Stimulated activated CD8-positive, alpha-beta memory T cell treated with anti-CD3 and anti-CD28 coated beads, Interleukin-4, amount 100 ng/mL, for 1 hour (primary cell): ENCODE measurements at regions not wholly inside any gene's neighbourhood (a gene's known extent, or its start where the extent isn't known, plus 50 kb on each side); places are given as distances from the start of the nearest gene placed in this dataset.
"Not testable (repeated sequence)": the region's sequence is repeated elsewhere in the genome, so short reads cannot be mapped to it uniquely, and the experiment has no call there.

ENCODE experiments used
- DNase-seq, 2 donors: peaks; one replicate each; pipeline ENCODE4 v3.0.0-alpha.2; 2020; ENCODE audit warnings: low read depth in 2 of 2, low spot score in 1 of 2

GRCh38 chr12:14207905-14208551 is 157.5 kb upstream of the ATF7IP start:
- no peak for DNase-seq

DNA sequence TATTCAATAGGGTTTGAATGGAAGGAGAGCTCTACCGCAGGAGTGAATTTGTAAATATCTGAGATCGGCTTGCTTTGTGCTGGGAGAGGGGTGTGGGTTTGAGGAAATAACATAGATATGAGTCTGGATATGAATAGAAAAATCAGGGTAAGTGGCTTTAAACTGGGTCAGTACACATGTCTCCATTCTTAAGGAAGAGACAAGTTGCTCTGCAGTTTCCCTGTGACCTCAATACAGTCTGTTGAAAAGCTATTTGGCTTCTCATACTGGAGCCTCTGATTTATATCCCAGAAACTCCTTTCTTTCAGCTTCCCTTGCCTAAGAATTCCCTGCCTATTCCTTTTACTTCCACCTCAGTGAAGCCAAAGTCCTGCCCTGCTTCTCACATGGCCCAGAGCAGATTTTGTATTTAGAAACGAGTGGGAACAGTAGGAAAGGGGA is 153.5 kb upstream of the ATF7IP start:
- no peak for DNase-seq

DNA sequence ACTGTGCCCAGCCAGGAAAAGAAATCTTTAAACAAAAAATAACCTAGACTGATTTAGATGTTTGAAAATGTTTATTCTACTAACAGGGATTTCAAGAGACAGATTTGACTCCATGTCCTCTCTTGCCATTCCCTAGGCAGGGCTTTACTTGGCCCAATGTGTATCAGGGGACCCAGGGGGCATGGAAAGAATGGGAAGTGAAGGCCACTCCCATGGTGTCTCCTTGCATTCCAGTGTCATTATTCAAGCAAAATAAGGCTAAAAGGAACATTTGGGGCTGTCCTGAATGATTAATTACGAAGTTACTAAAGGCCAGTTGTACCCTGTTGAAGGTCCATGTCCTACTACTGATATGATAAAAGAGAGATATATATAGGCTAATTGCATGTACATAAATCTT is 151.9 kb upstream of the ATF7IP start:
- DNase-seq, result no peak

GRCh38 chr12:14214495-14214894 is 151.0 kb upstream of the ATF7IP start:
- DNase-seq, result no peak

DNA sequence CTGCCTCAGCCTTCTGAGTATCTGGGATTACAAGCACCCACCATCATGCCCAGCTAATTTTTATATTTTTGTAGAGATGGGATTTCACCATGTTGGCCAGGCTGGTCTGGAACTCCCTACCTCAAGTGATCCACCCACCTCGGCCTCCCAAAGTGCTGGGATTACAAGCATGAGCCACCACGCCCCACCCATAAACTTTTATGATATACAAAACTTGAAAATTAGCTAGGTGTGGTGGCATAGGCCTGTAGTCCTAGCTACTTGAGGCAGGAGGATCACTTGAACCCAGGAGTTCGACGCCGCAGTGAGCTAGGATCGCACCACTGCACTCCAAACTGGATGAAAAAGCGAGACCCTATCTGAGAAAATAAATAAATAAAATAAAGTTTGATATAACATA is 149.5 kb upstream of the ATF7IP start:
- DNase-seq, result not testable (repeated sequence)

- no peak for DNase-seq
Observed at GRCh38 chr12:14216405-14217294, 148.8 kb upstream of the ATF7IP start.

- no peak for DNase-seq
Observed at GRCh38 chr12:14219156-14219555, 146.3 kb upstream of the ATF7IP start.

DNA sequence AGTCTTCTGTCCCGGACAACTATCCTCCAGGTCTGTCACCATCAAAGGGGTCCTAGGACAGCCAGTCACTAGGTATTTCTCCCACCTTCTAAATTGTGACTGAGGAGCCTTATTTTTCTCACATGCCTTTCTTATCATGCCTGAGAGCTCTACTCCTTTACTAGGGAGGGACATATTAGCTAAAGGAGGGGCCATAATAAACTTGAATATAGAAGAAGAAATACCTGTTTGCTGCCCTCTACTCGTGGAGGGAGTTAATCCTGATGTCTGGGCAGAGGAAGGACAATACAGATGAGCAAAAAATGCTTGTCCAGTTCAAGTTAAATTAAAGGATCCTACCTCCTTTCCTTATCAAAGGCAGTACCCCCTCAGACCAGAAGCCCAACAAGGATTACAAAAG is 145.8 kb upstream of the ATF7IP start:
- not testable (repeated sequence) for DNase-seq

GRCh38 chr12:14225064-14225463 is 140.4 kb upstream of the ATF7IP start:
- no peak for DNase-seq

- not testable (repeated sequence) for DNase-seq
Observed at GRCh38 chr12:14235176-14235575, 130.3 kb upstream of the ATF7IP start.

GRCh38 chr12:14236641-14237040 is 128.8 kb upstream of the ATF7IP start:
- DNase-seq, result not testable (repeated sequence)

DNA sequence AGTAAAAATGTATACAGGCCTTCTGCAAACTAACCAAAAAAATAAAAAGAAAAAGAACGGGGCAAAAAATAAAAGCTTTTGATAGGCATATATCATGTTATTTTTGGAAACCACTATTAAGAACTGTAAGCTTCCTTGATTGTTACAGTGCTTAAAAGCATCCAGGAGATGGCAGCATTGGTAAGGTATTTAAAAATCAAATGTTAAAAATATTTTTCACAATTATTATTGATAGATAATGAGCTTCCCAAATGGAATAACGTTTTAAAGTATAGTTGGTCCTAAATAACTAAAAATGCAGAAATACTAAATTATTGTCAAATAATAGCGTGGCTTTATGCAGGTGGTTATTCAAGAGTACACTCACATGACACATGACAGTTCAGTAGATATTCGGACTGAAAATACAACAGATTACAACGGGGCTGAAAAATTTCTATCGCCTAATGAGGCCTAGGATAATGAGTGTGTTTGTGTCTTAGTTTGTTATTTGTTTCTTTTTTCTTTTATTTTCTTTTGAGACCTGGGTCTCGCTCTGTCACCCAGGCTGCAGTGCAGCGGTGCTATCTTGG is 127.2 kb upstream of the ATF7IP start:
- DNase-seq, result no peak

GRCh38 chr12:14239350-14239934 is 126.0 kb upstream of the ATF7IP start:
- DNase-seq, result no peak

DNA sequence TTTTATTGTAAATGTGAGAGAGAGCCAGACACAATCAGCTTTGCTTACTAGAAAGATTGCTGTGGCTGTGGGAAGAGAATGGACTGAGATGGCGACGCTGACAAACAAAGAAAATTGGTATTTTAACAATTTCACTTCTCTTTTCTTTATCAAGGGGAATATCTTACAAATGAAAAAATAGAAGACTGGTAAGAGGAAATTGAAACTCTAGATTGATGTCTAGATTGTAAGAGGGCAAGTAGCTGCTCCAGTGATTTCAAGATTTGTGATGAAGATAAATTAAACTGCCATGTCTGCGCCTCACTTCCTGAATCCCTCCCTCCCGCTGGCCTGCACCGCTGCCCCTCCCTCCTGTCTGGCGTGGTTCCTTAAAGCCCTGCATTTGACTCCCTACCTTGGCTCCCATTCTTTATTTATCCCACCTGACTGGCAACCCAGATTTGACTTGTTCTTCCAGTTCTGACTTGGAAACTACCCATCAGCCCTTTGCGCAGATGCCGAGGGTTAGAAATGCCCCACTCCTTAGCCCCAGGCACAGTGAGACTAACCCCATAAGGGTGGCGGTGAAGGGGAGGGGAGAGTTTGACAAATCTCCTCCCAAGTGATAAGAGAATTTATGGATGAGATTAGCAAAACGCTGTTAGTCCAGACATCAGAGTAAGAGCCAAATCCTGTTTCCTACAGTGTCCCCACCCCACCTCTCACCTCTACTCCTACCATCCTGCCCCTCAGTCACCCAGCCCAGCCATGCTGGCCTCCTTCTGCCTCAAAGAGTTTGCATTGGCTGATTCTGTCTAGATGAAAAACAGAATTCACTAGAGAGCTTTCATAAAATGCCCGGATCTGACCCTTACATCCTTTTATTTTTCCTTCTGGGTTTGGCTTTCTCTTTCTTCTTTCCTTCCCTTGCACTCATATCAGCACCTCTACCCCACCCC is 125.3 kb upstream of the ATF7IP start:
- DNase-seq, result no peak

DNA sequence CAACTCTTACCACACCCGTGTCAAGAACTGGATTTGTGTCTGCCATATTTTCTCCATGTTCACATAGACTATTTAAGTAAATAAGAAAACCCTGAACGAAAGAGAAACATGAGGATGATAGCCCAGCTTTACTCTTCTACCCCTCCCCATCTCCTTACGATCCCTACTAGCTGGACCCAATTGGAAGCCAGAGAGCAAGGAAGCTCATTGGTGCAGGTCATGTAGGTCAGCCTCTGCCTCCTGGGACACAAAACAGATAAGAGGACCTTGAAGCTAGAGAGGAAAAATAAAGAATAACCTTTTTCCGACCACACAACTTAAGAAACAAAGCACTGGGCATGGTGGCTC is 124.6 kb upstream of the ATF7IP start:
- DNase-seq, result no peak

GRCh38 chr12:14242825-14243224 is 122.7 kb upstream of the ATF7IP start:
- not testable (repeated sequence) for DNase-seq

- no peak for DNase-seq
Observed at GRCh38 chr12:14243941-14244340, 121.5 kb upstream of the ATF7IP start.

GRCh38 chr12:14244876-14245669 is 120.4 kb upstream of the ATF7IP start:
- DNase-seq, result no peak

DNA sequence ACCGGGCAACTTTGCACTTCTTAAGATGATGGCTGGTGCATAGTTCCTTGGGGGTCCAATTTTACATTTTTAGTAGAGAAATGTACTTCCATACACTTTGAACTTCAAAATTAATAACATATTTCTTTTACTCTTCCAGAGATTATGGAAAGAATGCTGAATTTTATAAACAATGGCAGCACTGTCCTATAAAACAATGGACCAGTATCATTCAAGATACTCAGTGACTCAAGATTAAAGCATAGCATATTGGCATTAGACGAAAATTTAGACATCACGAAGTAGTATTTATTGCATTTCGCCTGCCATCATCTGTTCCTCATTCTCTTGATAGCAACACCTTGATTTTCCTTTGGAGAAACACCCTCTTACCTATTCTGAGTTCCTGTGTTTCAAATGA is 118.3 kb upstream of the ATF7IP start:
- DNase-seq, result no peak

- no peak for DNase-seq
Observed at GRCh38 chr12:14249368-14249767, 116.1 kb upstream of the ATF7IP start.
